ENCODE measurements at regions not wholly inside any gene's neighbourhood (a gene's known extent, or its start where the extent isn't known, plus 50 kb on each side); places are given as distances from the start of the nearest gene placed in this dataset.

- TF ChIP-seq EZH2phosphoT487 (IDR thresholded peaks at IDR 0.05; ENCODE audit: low read length) (no peak), CTCF (IDR thresholded peaks at IDR 0.05; ENCODE audit: low read length) (no peak)
Observed at GRCh38 chr2:7773362-7774360, 856.4 kb downstream of the RNF144A start.
